ENCODE measurements at regions not wholly inside any gene's neighbourhood (a gene's known extent, or its start where the extent isn't known, plus 50 kb on each side); places are given as distances from the start of the nearest gene placed in this dataset.

DNA sequence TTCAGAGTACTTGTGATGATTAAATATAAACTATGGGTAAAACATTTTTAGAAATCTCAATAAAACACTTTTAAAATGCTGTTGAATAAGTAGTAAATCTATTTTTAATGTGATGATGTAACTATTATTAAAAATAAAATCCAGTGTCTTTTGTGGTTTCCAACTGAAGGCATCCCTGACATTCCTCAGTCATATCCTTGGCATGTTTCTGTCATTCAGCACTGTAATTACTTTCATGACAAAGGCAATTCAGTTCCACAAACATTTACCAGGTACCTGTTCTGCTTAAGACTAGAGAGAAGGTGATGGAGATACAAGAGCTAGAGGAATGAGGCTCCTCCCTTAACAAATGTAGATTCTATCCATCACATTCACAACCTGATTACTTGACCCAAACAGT, 518.7 kb upstream of the MAP3K7 start:
- Histone ChIP-seq H3K4me3 (replicated peaks; ENCODE audit: low read depth, low read length) (no peak overlapping the region), H3K27me3 (replicated peaks; ENCODE audit: control insufficient read depth, insufficient read depth, low read length) (no peaks in the 10 kb centered on the region), H3K36me3 (ENCODE audit: control insufficient read depth, insufficient read depth, low read length) (no peaks in the 10 kb centered on the region)
- no peak for DNase-seq (ENCODE audit: extremely low read depth, insufficient read length)
- TF ChIP-seq, protein P1, sequence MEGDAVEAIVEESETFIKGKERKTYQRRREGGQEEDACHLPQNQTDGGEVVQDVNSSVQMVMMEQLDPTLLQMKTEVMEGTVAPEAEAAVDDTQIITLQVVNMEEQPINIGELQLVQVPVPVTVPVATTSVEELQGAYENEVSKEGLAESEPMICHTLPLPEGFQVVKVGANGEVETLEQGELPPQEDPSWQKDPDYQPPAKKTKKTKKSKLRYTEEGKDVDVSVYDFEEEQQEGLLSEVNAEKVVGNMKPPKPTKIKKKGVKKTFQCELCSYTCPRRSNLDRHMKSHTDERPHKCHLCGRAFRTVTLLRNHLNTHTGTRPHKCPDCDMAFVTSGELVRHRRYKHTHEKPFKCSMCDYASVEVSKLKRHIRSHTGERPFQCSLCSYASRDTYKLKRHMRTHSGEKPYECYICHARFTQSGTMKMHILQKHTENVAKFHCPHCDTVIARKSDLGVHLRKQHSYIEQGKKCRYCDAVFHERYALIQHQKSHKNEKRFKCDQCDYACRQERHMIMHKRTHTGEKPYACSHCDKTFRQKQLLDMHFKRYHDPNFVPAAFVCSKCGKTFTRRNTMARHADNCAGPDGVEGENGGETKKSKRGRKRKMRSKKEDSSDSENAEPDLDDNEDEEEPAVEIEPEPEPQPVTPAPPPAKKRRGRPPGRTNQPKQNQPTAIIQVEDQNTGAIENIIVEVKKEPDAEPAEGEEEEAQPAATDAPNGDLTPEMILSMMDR (IDR thresholded peaks at IDR 0.05; ENCODE audit: insufficient read depth, low read length, poor library complexity, severe bottlenecking), result no peak

DNA sequence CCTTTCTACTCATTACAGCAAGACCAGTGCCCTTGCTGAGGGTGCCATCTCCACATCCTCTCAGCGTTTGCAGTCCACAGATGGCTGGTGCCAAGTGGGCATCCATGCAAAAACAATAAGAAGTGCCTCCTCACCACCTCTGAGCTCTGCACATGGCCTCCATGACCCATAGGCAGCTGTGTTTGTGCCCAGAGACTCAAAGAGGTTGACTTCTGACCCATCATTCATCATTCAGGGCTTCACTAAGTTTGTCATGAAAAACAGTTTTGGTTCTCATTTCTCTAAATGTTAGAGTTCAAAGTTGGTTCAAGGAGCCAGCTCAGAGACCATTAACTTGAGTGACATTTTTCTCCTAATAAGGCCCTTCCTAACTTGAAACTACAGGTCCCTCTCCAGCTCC, 512.6 kb upstream of the MAP3K7 start:
- Histone ChIP-seq H3K36me3 (ENCODE audit: control insufficient read depth, insufficient read depth, low read length) (no peaks in the 10 kb centered on the region), H3K27me3 (replicated peaks; ENCODE audit: control insufficient read depth, insufficient read depth, low read length) (no peaks in the 10 kb centered on the region), H3K4me3 (replicated peaks; ENCODE audit: low read depth, low read length) (no peak overlapping the region)
- DNase-seq (ENCODE audit: extremely low read depth, insufficient read length), result no peak
- TF ChIP-seq, protein P1 (IDR thresholded peaks at IDR 0.05; ENCODE audit: insufficient read depth, low read length, poor library complexity, severe bottlenecking), result no peak

DNA sequence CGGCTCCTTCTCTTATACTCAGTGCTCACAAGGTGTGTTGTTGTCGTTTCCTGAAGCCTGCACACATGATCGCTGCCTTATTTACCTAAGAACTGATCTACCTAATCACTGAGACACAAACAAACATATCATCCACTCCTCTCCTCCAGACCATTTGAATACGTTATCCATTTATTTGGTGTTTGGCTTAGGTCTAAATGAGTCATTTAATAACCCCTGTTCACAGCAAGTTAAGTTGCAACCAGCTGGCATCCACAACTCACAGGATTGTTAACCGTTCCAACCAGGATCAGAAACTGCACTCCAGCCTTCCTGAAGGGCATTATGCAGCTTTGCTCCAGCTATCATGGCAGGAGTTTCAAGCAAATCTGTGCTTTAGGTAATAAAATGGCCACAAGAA, 511.1 kb upstream of the MAP3K7 start:
- Histone ChIP-seq H3K4me3 (replicated peaks; ENCODE audit: low read depth, low read length) (no peak overlapping the region), H3K27me3 (replicated peaks; ENCODE audit: control insufficient read depth, insufficient read depth, low read length) (no peaks in the 10 kb centered on the region), H3K36me3 (ENCODE audit: control insufficient read depth, insufficient read depth, low read length) (no peaks in the 10 kb centered on the region)
- TF ChIP-seq, protein P1 (IDR thresholded peaks at IDR 0.05; ENCODE audit: insufficient read depth, low read length, poor library complexity, severe bottlenecking), result no peak
- DNase-seq (ENCODE audit: extremely low read depth, insufficient read length), result no peak

DNA sequence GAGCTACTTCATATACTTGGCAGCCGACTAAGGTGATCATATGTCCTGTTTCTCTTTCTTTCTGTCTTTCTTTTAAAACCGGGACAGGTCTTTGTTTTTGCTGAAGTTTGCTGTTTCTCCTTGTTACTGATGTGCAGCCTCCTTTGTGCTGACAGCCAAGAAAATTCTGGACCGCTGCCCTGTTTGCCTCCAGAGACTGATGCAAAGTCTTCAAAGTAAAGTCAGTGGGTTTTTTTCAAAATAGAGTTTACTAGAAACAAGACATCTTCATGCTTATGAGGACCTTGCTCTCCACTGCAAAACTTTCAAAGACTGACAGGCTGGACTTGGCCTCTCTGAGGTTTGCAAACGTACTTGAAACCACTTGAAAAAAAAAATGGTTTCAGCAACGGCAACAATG, 510.5 kb upstream of the MAP3K7 start:
- TF ChIP-seq, protein P1 (IDR thresholded peaks at IDR 0.05; ENCODE audit: insufficient read depth, low read length, poor library complexity, severe bottlenecking), result no peak
- DNase-seq (ENCODE audit: extremely low read depth, insufficient read length), result no peak

DNA sequence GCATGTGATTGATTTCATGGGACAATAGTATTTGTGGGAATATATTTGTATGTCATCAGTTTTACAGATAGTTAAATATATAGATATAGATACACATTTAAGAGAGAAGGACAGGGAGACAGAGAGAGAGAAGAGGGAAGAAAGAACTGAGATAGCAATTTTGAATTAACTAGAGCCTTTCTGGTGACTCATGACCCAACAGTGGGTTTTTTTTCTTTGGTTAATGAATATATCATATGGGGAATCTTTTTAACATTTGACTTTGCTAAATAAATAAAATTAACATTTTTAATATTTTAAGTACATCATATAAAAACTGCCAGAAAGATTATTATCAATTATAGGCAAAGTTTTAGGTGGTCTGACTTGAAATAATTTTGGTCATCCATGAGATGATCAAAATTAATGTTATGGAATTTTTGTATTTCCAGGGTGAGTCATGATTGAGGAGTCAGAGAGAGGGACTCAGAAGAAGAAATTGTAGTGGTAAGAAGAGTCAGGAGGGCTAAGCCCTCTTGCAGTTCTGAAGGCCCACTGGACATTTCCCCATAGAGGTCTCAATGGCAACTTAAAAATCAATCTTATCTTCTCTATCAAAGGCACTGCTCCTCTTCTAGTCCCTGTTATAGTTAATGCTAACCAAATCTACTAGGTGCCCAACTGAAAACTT, 508.1 kb upstream of the MAP3K7 start:
- TF ChIP-seq, protein P1 (IDR thresholded peaks at IDR 0.05; ENCODE audit: insufficient read depth, low read length, poor library complexity, severe bottlenecking), result no peak
- Histone ChIP-seq H3K36me3 (ENCODE audit: control insufficient read depth, insufficient read depth, low read length) (no peaks in the 10 kb centered on the region), H3K4me3 (replicated peaks; ENCODE audit: low read depth, low read length) (no peak overlapping the region), H3K27me3 (replicated peaks; ENCODE audit: control insufficient read depth, insufficient read depth, low read length) (no peaks in the 10 kb centered on the region; the same call in 1 of the 2 replicates)
- DNase-seq (ENCODE audit: extremely low read depth, insufficient read length), result no peak

More for the DNA sequence above, 510.5 kb upstream of the MAP3K7 start:
- H3K4me3 ChIP-seq (replicated peaks; ENCODE audit: low read depth, low read length), result no peak overlapping the region
- no peaks in the 10 kb centered on the region for H3K36me3 ChIP-seq (ENCODE audit: control insufficient read depth, insufficient read depth, low read length)
- H3K27me3 ChIP-seq (replicated peaks; ENCODE audit: control insufficient read depth, insufficient read depth, low read length), result no peaks in the 10 kb centered on the region

DNA sequence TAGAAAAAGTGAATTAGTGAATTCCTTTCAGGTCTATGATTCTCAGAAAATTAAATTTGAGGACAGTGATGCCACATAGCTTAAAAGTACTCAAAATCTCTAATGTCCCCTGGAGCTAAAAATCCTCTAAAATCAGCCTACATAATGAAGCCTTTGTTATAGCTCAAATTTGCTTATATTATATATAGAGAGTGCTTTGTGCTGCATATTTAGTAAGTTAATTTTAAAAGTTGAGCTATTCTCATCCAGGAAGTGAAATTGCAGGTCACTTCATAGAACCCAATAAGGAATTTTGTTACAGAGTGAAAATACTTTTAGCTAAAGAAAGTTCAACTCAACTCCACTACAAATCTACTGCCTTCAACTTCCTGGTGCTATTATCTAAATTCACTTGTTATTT, 507.5 kb upstream of the MAP3K7 start:
- DNase-seq (ENCODE audit: extremely low read depth, insufficient read length), result no peak
- TF ChIP-seq, protein P1 (IDR thresholded peaks at IDR 0.05; ENCODE audit: insufficient read depth, low read length, poor library complexity, severe bottlenecking), result no peak
- H3K36me3 ChIP-seq (ENCODE audit: control insufficient read depth, insufficient read depth, low read length), result no peaks in the 10 kb centered on the region

More for the DNA sequence above, 507.5 kb upstream of the MAP3K7 start:
- Histone ChIP-seq H3K4me3 (replicated peaks; ENCODE audit: low read depth, low read length) (no peak overlapping the region), H3K27me3 (replicated peaks; ENCODE audit: control insufficient read depth, insufficient read depth, low read length) (peaks cover 1% of the 10 kb centered on the region; the same call in 1 of the 2 replicates)
